ENCODE measurements at regions not wholly inside any gene's neighbourhood (a gene's known extent, or its start where the extent isn't known, plus 50 kb on each side); places are given as distances from the start of the nearest gene placed in this dataset.

GRCh38 chr3:117548600-117548999, 839.0 kb downstream of the TUSC7 start:
- no peak for TF ChIP-seq POLR2AphosphoS5 (IDR thresholded peaks at IDR 0.05)
- no peak for TF ChIP-seq CTCF (IDR thresholded peaks at IDR 0.05)
